ENCODE measurements at regions not wholly inside any gene's neighbourhood (a gene's known extent, or its start where the extent isn't known, plus 50 kb on each side); places are given as distances from the start of the nearest gene placed in this dataset.

- ChIA-PET POLR2A (no interaction called here), CTCF (no interaction called here)
- intact Hi-C loops (cut with micrococcal nuclease; ENCODE audit: unreplicated experiment): no loop called here
- BruUV-seq (replicated peaks): no TSS peak
- TF ChIP-seq CTCF (IDR thresholded peaks at IDR 0.05) (no peak), POLR2AphosphoS5 (IDR thresholded peaks at IDR 0.05; ENCODE audit: low read depth, low read length) (no peak), SIN3A (IDR thresholded peaks at IDR 0.05; ENCODE audit: borderline replicate concordance, insufficient read depth, low read depth, low read length) (no peak), TCF7L2 (IDR thresholded peaks at IDR 0.05; ENCODE audit: low read depth, low read length) (no peak), REST (IDR thresholded peaks at IDR 0.05; ENCODE audit: insufficient read depth in 1 of 2, low read depth in 2 of 2, low read length in 1 of 2) (no peak)
- DNase-seq (ENCODE audit: low read depth, low spot score) (no peak), ATAC-seq (no peak)
- Histone ChIP-seq H3K27ac (ENCODE audit: low read length) (no peak overlapping the region), H3K9me3 (ENCODE audit: control insufficient read depth, insufficient read depth, low read depth, low read length) (no peaks in the 10 kb centered on the region), H3K4me3 (ENCODE audit: low read depth in 2 of 2, low read length in 2 of 2) (no peak overlapping the region), H3K4me1 (ENCODE audit: control insufficient read depth, insufficient read depth, low read length) (no peaks in the 10 kb centered on the region), H3K36me3 (ENCODE audit: control insufficient read depth, insufficient read depth, low read length) (no peaks in the 10 kb centered on the region), H3K27me3 (ENCODE audit: control insufficient read depth, insufficient read depth, low read length) (no peaks in the 10 kb centered on the region)
- in situ Hi-C loops (cut with HindIII; ENCODE audit: low pct_unique_long_range_greater_than_20kb, low sequenced_read_pairs): no loop called here
Observed at GRCh38 chr12:46100551-46101484, 110.4 kb upstream of the SCAF11 start.

- DNase-seq (ENCODE audit: low read depth, low spot score): no peak
Observed at GRCh38 chr12:46089414-46090162, 99.2 kb upstream of the SCAF11 start.

More at GRCh38 chr12:46089414-46090162, 99.2 kb upstream of the SCAF11 start:
- no peak for ATAC-seq
- TF ChIP-seq REST (IDR thresholded peaks at IDR 0.05; ENCODE audit: insufficient read depth in 1 of 2, low read depth in 2 of 2, low read length in 1 of 2): no peak
- TF ChIP-seq SIN3A (IDR thresholded peaks at IDR 0.05; ENCODE audit: borderline replicate concordance, insufficient read depth, low read depth, low read length): no peak
- no peak for TF ChIP-seq CTCF (IDR thresholded peaks at IDR 0.05)
- TF ChIP-seq POLR2AphosphoS5 (IDR thresholded peaks at IDR 0.05; ENCODE audit: low read depth, low read length): no peak
- TF ChIP-seq TCF7L2 (IDR thresholded peaks at IDR 0.05; ENCODE audit: low read depth, low read length): no peak
- Histone ChIP-seq H3K27ac (ENCODE audit: low read length) (no peak overlapping the region), H3K36me3 (ENCODE audit: control insufficient read depth, insufficient read depth, low read length) (no peaks in the 10 kb centered on the region), H3K9me3 (ENCODE audit: control insufficient read depth, insufficient read depth, low read depth, low read length) (peaks cover 9% of the 10 kb centered on the region), H3K4me3 (ENCODE audit: low read depth in 2 of 2, low read length in 2 of 2) (no peak overlapping the region), H3K27me3 (ENCODE audit: control insufficient read depth, insufficient read depth, low read length) (peaks cover 2% of the 10 kb centered on the region; the same call in 1 of the 2 replicates), H3K4me1 (ENCODE audit: control insufficient read depth, insufficient read depth, low read length) (no peaks in the 10 kb centered on the region)
- CTCF ChIA-PET: no interaction called here
- in situ Hi-C loops (cut with HindIII; ENCODE audit: low pct_unique_long_range_greater_than_20kb, low sequenced_read_pairs) (no loop called here), intact Hi-C loops (cut with micrococcal nuclease; ENCODE audit: unreplicated experiment) (no loop called here)
- POLR2A ChIA-PET: no interaction called here
- no TSS peak for BruUV-seq (replicated peaks)
